A204.1 (cell line): ENCODE measurements at regions not wholly inside any gene's neighbourhood (a gene's known extent, or its start where the extent isn't known, plus 50 kb on each side); places are given as distances from the start of the nearest gene placed in this dataset.
"Not testable (repeated sequence)": the region's sequence is repeated elsewhere in the genome, so short reads cannot be mapped to it uniquely, and the experiment has no call there.

ENCODE experiments used
- FAIRE-seq: peaks from 2 replicates; lab custom pipeline; 2012; peaks lifted over from hg19 to GRCh38; lab: Jason Lieb, UNC

DNA sequence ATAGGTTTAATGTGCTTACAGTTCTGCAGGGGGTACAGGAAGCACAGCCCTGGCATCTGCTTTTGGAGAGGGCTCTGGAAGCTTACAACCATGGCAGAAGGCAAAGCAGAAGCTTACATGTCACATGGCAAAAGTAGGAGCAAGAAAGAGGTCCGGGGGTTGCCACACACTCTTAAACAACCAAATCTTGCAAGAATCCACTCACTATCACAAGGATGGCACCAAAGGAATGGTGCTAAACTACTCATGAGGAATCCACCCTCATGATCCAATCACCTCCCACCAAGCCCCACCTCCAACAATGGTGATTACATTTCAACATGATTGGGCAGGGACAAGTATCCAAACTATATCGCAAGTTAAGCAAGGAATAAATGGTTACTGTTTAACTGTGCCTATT, 255.8 kb upstream of the AVPR1A start:
- no peak for FAIRE-seq

DNA sequence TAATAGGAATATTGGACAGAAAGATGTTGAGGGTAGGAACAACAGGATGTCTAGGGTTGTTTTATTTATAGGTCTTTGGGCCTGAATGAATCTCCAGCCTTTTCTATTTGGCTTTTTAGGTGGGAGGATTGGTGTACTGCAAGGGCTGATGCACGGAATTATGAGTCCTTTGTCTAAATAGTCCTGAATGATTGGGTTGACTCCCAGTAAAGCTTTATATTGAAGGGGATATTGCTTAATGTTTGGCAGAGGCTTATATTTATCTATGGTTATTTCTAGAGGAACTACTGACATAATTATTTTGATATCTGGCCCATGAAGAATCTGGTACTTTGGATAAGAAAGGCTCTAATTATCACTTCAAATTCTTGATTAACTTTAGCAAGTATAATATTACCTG, 253.6 kb upstream of the AVPR1A start:
- no peak for FAIRE-seq

DNA sequence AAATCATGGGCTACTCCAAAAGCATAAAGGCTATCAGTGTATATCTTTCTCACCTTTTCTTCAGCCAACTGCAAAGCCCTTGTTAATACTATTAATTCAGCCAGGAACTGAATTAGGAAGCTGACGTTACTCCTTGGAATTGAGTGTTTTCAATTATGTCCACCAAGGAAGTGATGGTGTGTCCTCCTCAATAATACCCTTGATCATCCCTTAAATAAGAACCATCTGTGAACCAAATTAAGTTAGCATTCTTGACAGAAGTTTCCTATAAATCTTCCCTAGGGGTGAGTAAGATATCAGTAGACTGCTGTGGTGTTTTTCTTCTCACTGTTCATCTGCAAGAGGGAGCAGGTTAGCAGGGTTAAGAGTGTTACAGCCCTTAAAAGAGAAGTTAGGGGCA, 252.3 kb upstream of the AVPR1A start:
- no peak for FAIRE-seq

GRCh38 chr12:63400718-63401117, 249.7 kb upstream of the AVPR1A start:
- no peak for FAIRE-seq

DNA sequence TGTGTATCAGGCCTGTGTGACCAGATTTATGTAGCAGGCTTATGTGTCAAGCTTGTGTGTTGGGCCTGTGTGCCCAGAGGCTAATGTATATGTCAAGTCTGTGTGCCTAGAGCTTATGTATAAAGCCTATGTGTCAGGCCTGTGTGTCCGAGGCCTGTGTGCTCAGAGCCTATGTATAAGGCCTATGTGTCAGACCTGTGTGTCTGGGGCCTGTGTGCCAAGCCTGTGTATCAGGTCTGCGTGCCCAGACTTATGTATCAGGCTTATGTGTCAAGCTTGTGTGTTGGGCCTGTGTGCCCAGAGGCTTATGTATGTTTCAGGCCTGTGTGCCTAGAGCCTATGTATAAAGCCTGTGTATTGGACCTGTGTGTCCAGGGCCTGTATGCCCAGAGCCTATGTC, 249.3 kb upstream of the AVPR1A start:
- no peak for FAIRE-seq

GRCh38 chr12:63397807-63398206, 246.8 kb upstream of the AVPR1A start:
- FAIRE-seq = no peak

DNA sequence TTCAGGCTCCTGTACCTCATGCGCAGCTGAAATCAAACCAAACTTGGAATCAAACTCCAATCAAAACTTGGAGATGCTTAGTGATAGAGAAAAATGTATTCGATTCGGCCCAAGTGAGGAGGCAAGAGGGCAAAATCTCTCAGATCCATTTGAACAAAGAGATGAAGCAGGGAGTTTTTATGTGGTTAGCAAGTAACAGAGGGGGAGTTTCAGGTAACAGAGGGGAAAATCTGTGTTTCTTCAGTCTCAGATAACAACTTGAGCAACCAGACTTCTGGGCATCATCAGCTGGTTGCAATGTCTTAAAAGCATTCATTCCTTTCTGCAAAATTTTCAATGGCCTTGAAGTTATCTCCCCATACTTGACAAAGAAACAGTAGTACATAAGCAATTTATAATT, 245.1 kb upstream of the AVPR1A start:
- FAIRE-seq = no peak

GRCh38 chr12:63394983-63395382, 244.0 kb upstream of the AVPR1A start:
- no peak for FAIRE-seq

GRCh38 chr12:63394349-63394748, 243.3 kb upstream of the AVPR1A start:
- no peak for FAIRE-seq

DNA sequence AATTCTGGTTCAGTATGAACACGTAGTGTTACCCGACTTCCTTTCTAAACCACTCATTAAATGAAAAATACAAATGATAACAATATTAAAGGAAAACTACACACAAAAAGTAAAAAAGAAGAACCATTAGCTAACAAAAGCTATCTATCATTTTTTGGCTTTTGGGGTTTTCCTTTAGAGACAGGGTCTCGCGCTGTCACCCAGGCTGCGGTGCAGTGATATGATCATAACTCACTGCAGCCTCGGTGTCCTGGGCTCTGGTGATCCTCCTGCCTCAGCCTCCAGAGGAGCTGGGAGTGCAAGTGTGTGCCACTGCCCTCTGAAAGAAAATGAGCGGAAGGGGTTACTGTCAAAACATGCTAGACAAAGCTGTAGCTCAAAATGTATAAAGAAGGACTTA, 238.2 kb upstream of the AVPR1A start:
- FAIRE-seq = no peak

DNA sequence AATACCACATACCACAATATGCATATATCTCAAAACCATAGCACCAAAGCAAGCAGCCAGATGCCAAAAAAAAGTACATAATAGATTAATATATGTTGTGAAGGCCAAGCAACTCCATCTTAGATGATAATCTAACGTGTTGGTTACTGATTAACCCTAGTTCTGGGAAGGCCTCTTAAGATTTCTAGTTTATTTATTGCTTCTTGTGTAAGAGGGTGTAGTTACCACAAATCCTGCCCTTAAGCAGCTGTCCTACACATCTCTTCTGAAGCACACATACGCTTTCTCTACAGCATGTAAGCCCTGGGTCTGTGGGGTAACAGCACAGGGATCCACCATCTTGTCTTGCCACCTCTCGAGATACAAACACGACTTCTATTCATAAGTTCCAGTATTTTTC, 236.8 kb upstream of the AVPR1A start:
- FAIRE-seq = no peak

- no peak for FAIRE-seq
Measured at GRCh38 chr12:63382930-63383329, 231.9 kb upstream of the AVPR1A start.

- no peak for FAIRE-seq
Measured at GRCh38 chr12:63362791-63363190, 211.8 kb upstream of the AVPR1A start.

DNA sequence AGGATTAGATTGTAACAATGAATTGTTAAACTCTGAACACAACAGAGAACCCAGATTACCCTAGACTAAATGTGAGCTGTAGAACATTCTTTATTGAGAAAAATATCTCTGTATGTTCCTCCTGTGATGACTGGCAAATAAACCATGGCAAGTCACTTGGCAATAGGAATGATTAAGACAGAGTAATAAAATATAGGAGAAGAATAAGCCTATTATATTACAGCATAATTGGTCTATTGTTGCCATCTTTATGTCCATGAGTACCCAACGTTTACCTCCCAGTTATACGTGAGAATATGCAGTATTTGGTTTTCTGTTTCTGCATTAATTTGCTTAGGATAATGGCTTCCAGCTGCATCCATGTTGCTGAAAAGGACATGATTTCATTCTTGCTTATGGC, 211.2 kb upstream of the AVPR1A start:
- no peak for FAIRE-seq

DNA sequence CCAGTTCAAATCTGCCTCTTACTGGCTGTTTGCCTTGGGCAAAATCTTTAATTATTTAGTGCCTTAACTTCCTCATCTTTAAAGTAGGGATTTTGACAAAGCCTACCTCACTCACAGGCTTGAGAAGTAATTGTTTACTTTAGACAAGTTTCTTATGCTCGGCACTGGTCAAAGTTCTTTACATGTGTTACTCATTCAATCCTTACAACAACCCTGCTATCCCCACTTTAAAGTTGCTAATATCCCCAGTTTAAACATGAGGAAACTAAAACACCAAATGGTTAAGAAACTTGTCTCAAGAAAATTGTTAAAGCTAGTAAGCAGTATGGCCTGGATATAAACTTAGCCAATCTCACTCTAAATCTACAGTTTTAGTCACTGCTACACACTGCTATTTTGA, 204.0 kb upstream of the AVPR1A start:
- FAIRE-seq = no peak

DNA sequence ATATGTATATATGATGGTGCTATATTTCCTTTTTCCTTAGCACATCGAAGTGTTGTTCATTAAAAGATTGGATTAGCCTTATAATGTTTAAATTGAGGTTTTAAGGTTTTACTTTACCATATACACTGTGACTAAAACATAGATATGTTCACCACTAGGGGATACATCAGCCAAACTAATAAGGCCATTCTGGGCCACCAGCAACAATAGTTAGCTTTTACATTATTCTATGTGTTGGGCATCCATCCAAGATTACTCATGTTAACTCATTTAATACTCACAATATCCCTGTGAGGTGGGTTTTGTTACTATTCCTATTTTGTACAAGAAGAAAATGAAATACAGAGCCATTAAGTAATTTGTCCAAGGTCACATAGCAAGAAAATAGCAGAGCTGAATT, 202.6 kb upstream of the AVPR1A start:
- FAIRE-seq = no peak

DNA sequence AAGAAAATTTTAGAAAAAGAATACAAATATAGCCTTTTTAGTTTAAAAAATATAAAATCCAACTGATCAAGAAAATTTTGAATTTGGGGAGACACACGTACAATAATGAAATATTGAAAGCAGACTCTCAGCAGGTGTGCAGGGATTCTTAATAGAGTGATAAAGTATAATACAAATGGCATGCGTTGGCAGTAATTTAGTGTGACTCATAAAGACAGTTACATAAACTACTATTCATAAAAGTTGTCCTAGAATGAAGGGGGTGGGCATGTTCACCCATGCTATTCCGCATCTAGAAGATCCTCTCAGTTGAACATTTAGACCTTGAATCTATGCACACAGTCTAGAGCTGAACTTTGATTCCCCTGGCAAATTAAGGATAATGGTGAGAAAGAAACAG, 200.4 kb upstream of the AVPR1A start:
- FAIRE-seq = no peak

DNA sequence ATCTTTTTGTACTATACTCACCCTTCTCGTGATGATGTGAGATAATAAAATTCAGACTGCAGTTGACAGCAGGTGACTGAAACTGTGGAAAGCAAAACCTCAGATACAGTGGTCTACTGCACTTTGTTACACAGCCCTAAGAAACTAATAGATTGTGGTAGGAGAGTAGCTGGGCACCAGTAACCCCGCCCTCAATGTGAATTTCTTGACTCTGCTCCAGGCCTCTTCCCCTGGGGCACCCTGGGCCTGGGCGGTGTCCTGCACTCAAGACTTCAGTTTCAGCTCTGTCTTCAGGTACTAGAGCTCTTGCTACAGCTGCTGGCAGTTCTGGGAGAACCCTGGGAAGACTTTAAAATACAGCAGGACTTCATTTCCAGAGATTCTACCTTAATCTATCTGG, 197.6 kb upstream of the AVPR1A start:
- no peak for FAIRE-seq

DNA sequence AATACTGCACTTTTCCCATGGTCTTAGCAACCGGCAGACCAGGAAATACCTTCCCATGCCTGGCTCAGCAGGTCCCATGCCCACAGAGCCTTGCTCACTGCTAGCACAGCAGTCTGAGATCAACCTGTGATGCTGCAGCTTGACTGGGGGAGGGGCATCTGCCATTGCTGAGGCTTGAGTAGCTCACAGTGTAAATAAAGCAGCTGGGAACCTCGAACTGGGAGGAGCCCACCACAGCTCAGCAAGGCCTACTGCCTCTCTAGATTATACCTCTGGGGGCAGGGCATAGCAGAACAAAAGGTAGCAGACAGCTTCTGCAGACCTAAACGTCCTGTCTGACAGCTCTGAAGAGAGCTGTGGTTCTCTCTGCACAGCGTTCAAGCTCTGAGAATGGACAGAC, 186.2 kb upstream of the AVPR1A start:
- not testable (repeated sequence) for FAIRE-seq

- FAIRE-seq = no peak
Measured at GRCh38 chr12:63326260-63326659, 175.3 kb upstream of the AVPR1A start.

DNA sequence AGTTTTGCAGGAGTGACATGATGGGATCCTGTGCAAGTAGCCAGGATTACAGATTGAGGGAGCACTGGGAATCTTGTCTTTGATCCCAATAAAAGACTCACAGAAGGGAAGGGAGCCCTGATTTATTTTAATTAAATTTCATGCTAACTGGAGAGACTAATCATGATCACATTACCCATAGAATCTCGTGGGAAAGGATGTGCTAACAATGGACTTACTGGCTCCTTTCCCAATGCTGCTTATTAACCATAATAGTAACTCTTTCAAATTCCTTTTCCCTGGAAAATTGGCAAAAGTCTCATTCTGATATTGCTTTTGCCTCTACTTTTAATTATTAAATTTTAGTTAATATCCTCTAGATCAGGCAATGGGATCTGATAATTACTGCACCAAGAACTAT, 174.8 kb upstream of the AVPR1A start:
- FAIRE-seq = no peak

- FAIRE-seq = no peak
Measured at GRCh38 chr12:63323942-63324341, 172.9 kb upstream of the AVPR1A start.

DNA sequence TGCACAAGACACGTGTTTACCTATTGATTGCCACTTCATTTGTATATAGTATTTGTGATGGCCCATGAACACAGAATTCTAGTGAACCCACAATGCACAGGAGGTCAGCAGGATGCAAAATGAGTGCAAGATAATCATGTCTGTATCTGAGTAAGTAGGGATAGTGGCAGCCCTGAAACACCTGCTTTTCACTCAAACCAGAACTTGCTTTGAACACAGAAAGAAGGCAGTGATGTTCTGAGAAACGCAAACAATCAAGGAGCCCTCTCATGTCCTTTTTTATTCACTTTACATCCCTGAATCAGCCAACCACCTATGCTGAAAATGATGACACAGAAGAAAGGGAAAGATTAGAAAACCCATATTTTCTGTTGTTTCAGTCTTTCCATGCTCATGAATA, 170.4 kb upstream of the AVPR1A start:
- FAIRE-seq = no peak

DNA sequence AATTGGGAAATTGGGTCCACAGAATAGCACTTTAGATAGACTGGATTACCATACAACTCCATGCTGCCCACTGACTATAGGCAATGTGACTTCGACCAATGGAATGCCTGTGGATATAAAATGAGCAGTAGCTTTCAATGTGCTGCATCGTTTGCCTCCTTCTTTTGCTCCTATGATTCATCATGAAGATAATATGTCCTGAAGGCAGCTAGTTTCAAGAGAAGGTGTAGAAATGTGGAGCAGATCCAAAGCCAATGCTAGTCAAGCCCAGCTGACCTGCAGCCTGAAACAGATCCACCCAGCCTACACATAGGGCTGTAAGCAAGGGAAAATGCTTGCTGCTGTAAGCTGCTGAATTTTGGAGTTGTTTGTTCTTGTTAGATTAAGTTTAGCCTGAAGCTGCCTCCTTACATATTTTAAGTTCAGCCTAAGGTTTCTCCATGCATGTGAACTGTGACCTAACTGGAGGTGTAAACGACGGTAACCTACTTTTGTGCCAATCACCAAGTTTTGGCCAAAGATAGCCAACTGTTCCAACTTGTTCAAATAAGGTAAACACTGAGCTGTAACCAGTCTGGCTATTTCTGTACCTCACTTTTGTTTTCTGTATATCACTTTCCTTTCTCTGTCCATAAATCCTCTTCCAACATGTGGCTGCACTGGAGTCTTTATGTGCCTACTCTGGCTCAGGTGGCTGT, 169.1 kb upstream of the AVPR1A start:
- FAIRE-seq = no peak

DNA sequence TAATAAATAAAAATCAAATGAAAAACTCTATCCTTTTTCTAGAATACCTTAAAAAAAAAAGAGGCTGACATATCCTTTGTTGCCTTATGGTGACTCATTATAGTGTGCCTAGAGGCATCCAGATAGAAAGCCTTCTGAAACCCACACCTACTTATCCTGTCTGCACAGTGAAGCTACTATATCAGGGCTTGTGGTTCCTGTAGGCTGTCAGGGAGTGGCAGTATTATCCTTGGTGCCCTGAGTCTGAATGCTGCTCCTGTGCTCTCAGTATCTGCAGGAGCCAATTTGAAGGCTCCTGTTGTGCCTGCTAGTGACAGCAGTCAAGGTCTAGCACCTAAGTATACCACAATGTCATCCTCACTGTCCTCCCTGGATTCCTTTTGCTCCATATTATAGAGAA, 168.4 kb upstream of the AVPR1A start:
- FAIRE-seq = no peak
